Tibial nerve (tissue), 4 donors: ENCODE measurements at regions not wholly inside any gene's neighbourhood (a gene's known extent, or its start where the extent isn't known, plus 50 kb on each side); places are given as distances from the start of the nearest gene placed in this dataset.
"Not testable (repeated sequence)": the region's sequence is repeated elsewhere in the genome, so short reads cannot be mapped to it uniquely, and the experiment has no call there.

Experiments used
- DNase-seq, 2 donors: peaks; one replicate each; pipeline ENCODE4 v3.0.0-alpha.2; 2019; ENCODE audit warnings: low spot score in 2 of 2
- H3K27ac ChIP-seq, 4 donors: fragments of 200-600 bp; sonication (generic) in 3 of 4; one replicate each; pipeline ENCODE4 v1.5.1; 2017 to 2019; ENCODE audit warnings: mild to moderate bottlenecking in 1 of 4
- H3K27me3 ChIP-seq, 2 donors: fragments of 200-600 bp; sonication (generic) in 1 of 2; one replicate each; pipeline versions ENCODE4 v1.5.1 to v1.6.0; 2017 to 2019
- H3K36me3 ChIP-seq, 3 donors: fragments of 200-600 bp; sonication (generic); one replicate each; pipeline ENCODE4 v1.5.1; 2018 to 2019
- H3K4me1 ChIP-seq, 4 donors: fragments of 200-600 bp; sonication (generic) in 3 of 4; one replicate each; pipeline ENCODE4 v1.5.1; 2017 to 2019
- H3K4me3 ChIP-seq, 4 donors: fragments of 200-600 bp; sonication (generic) in 3 of 4; one replicate each; pipeline ENCODE4 v1.5.1; 2017 to 2019; ENCODE audit warnings: mild to moderate bottlenecking in 1 of 4, moderate library complexity in 1 of 4
- H3K9me3 ChIP-seq, 4 donors: fragments of 200-600 bp; sonication (generic) in 3 of 4; one replicate each; pipeline ENCODE4 v1.5.1; 2017 to 2019
- CTCF ChIP-seq, 5 experiments: fragments of 200-600 bp in 3 of 5; fragments of 450-650 bp in 2 of 5; sonication (generic) in 3 of 5; IDR thresholded peaks; one replicate each; pipeline ENCODE4 v1.5.1; 2016 to 2019; ENCODE audit warnings: antibody characterized with exemption in 5 of 5, mild to moderate bottlenecking in 3 of 5, moderate library complexity in 2 of 5
- EP300 ChIP-seq, 2 donors: sonication (generic); formaldehyde crosslinking; IDR thresholded peaks; one replicate each; pipeline ENCODE4 v1.6.1; 2017; ENCODE audit warnings: antibody characterized with exemption in 2 of 2, mild to moderate bottlenecking in 1 of 2
- POLR2A ChIP-seq, 2 donors: fragments of 450-650 bp; IDR thresholded peaks; one replicate each; pipeline ENCODE4 v1.6.1; 2017; ENCODE audit warnings: antibody characterized with exemption in 2 of 2, mild to moderate bottlenecking in 2 of 2, moderate library complexity in 2 of 2
- WGBS, 2 donors: methylation state at CpG; one replicate each; pipeline ENCODE4 v1.1.5; 2018; 5-methylcytosine and 5-hydroxymethylcytosine counted together

GRCh38 chr1:104329278-104329677 is 579.6 kb downstream of the AMY1C start:
- no peaks in the 10 kb centered on the region for H3K27me3 ChIP-seq
- 90 to 91% methylated on average over 4 of the region's 4 CpGs for WGBS, 2 donors
- no peaks in the 10 kb centered on the region for H3K4me1 ChIP-seq
- no peak overlapping the region for H3K27ac ChIP-seq
- H3K36me3 ChIP-seq: no peaks in the 10 kb centered on the region
- peaks cover 0 to 4% (median 0%) of the 10 kb centered on the region in 4 donors for H3K9me3 ChIP-seq
- no peak for TF ChIP-seq CTCF (IDR thresholded peaks at IDR 0.05)
- no peak for TF ChIP-seq POLR2A (IDR thresholded peaks at IDR 0.05)
- TF ChIP-seq EP300 (IDR thresholded peaks at IDR 0.05): no peak
- DNase-seq: no peak
- H3K4me3 ChIP-seq: no peak overlapping the region

GRCh38 chr1:104331763-104332162 is 582.1 kb downstream of the AMY1C start:
- 87 to 95% methylated on average over 3 of the region's 3 CpGs for WGBS, 2 donors

GRCh38 chr1:104337927-104338326 is 588.2 kb downstream of the AMY1C start:
- not testable (repeated sequence) for H3K27ac ChIP-seq, H3K4me1 ChIP-seq, H3K27me3 ChIP-seq, H3K36me3 ChIP-seq, H3K4me3 ChIP-seq, DNase-seq
- 78 to 86% methylated on average over 5 of the region's 5 CpGs for WGBS, 2 donors
- H3K9me3 ChIP-seq: peaks cover 0 to 13% (median 0%) of the 10 kb centered on the region in 4 donors

More at GRCh38 chr1:104331763-104332162, 582.1 kb downstream of the AMY1C start:
- Histone ChIP-seq H3K9me3 (peaks cover 0 to 4% (median 0%) of the 10 kb centered on the region in 4 donors), H3K4me3 (no peak overlapping the region), H3K4me1 (no peaks in the 10 kb centered on the region), H3K27me3 (no peaks in the 10 kb centered on the region), H3K27ac (no peak overlapping the region), H3K36me3 (no peaks in the 10 kb centered on the region)
- TF ChIP-seq EP300 (IDR thresholded peaks at IDR 0.05) (no peak), CTCF (IDR thresholded peaks at IDR 0.05) (no peak), POLR2A (IDR thresholded peaks at IDR 0.05) (no peak)
- DNase-seq: no peak

GRCh38 chr1:104341944-104342343 is 592.2 kb downstream of the AMY1C start:
- no peak for TF ChIP-seq EP300 (IDR thresholded peaks at IDR 0.05)
- no peak for TF ChIP-seq CTCF (IDR thresholded peaks at IDR 0.05)
- no peak for TF ChIP-seq POLR2A (IDR thresholded peaks at IDR 0.05)
- 62 to 69% methylated on average over 3 of the region's 3 CpGs for WGBS, 2 donors
- no peak for DNase-seq
- Histone ChIP-seq H3K27me3 (no peaks in the 10 kb centered on the region), H3K36me3 (no peaks in the 10 kb centered on the region), H3K9me3 (peaks cover 0 to 9% (median 0%) of the 10 kb centered on the region in 4 donors), H3K4me3 (no peak overlapping the region), H3K27ac (no peak overlapping the region), H3K4me1 (no peaks in the 10 kb centered on the region)

- Histone ChIP-seq H3K27me3 (no peaks in the 10 kb centered on the region), H3K4me1 (no peaks in the 10 kb centered on the region), H3K4me3 (no peak overlapping the region), H3K36me3 (no peaks in the 10 kb centered on the region), H3K9me3 (no peaks in the 10 kb centered on the region), H3K27ac (no peak overlapping the region)
- TF ChIP-seq POLR2A (IDR thresholded peaks at IDR 0.05) (no peak), CTCF (IDR thresholded peaks at IDR 0.05) (no peak), EP300 (IDR thresholded peaks at IDR 0.05) (no peak)
- no peak for DNase-seq
- 93 to 96% methylated on average over 1 of the region's 1 CpG for WGBS, 2 donors
Observed at GRCh38 chr1:104348277-104348676, 598.6 kb downstream of the AMY1C start.

- H3K4me3 ChIP-seq: no peak overlapping the region
- WGBS, 2 donors: 42 to 60% methylated on average over 1 of the region's 1 CpG
- no peak overlapping the region for H3K27ac ChIP-seq
- no peaks in the 10 kb centered on the region for H3K9me3 ChIP-seq
- no peak for TF ChIP-seq CTCF (IDR thresholded peaks at IDR 0.05)
- TF ChIP-seq EP300 (IDR thresholded peaks at IDR 0.05): no peak
- TF ChIP-seq POLR2A (IDR thresholded peaks at IDR 0.05): no peak
- H3K4me1 ChIP-seq: no peaks in the 10 kb centered on the region
- no peak for DNase-seq
- H3K36me3 ChIP-seq: no peaks in the 10 kb centered on the region
- H3K27me3 ChIP-seq: no peaks in the 10 kb centered on the region
Observed at GRCh38 chr1:104353580-104353979, 603.9 kb downstream of the AMY1C start.
